NCI-H1694 treated with DMSO at 0.1 percent for 48 hours (cell line): ENCODE measurements at regions not wholly inside any gene's neighbourhood (a gene's known extent, or its start where the extent isn't known, plus 50 kb on each side); places are given as distances from the start of the nearest gene placed in this dataset.

Experiments
- DNase-seq: peaks from one replicate; lab custom pipeline; 2025; lab: John Stamatoyannopoulos, UW

- no peak for DNase-seq
These were observed 378.8 kb upstream of the PRMT6 start for GRCh38 chr1:106677721-106678120.

GRCh38 chr1:106678279-106679050 lies 378.0 kb upstream of the PRMT6 start:
- DNase-seq: no peak

- DNase-seq: no peak
These were observed 376.3 kb upstream of the PRMT6 start for GRCh38 chr1:106680216-106680615.

- DNase-seq: no peak
These were observed 375.6 kb upstream of the PRMT6 start for GRCh38 chr1:106680776-106681344.

GRCh38 chr1:106681939-106682522 lies 374.4 kb upstream of the PRMT6 start:
- DNase-seq: no peak

- no peak for DNase-seq
These were observed 368.0 kb upstream of the PRMT6 start for GRCh38 chr1:106688446-106688845.

GRCh38 chr1:106698660-106699059 lies 357.8 kb upstream of the PRMT6 start:
- no peak for DNase-seq

- DNase-seq: no peak
These were observed 357.0 kb upstream of the PRMT6 start for GRCh38 chr1:106699433-106699832.

GRCh38 chr1:106700211-106700610 lies 356.3 kb upstream of the PRMT6 start:
- no peak for DNase-seq

- DNase-seq: no peak
These were observed 350.5 kb upstream of the PRMT6 start for GRCh38 chr1:106705971-106706370.

GRCh38 chr1:106717591-106717990 lies 338.9 kb upstream of the PRMT6 start:
- DNase-seq: no peak

- no peak for DNase-seq
These were observed 334.7 kb upstream of the PRMT6 start for GRCh38 chr1:106721790-106722189.

- no peak for DNase-seq
These were observed 334.0 kb upstream of the PRMT6 start for GRCh38 chr1:106722466-106722865.

- DNase-seq: no peak
These were observed 329.3 kb upstream of the PRMT6 start for GRCh38 chr1:106727171-106727570.

- no peak for DNase-seq
These were observed 309.9 kb upstream of the PRMT6 start for GRCh38 chr1:106746448-106747085.

GRCh38 chr1:106747232-106747631 lies 309.2 kb upstream of the PRMT6 start:
- no peak for DNase-seq

- no peak for DNase-seq
These were observed 308.7 kb upstream of the PRMT6 start for GRCh38 chr1:106747791-106748190.

GRCh38 chr1:106748606-106749005 lies 307.9 kb upstream of the PRMT6 start:
- DNase-seq: no peak

GRCh38 chr1:106749491-106749890 lies 307.0 kb upstream of the PRMT6 start:
- DNase-seq: no peak

GRCh38 chr1:106749906-106750305 lies 306.6 kb upstream of the PRMT6 start:
- DNase-seq: no peak

GRCh38 chr1:106751002-106751401 lies 305.5 kb upstream of the PRMT6 start:
- DNase-seq: no peak

- no peak for DNase-seq
These were observed 303.4 kb upstream of the PRMT6 start for GRCh38 chr1:106753066-106753465.

GRCh38 chr1:106754957-106755356 lies 301.5 kb upstream of the PRMT6 start:
- no peak for DNase-seq
